ENCODE measurements at regions not wholly inside any gene's neighbourhood (a gene's known extent, or its start where the extent isn't known, plus 50 kb on each side); places are given as distances from the start of the nearest gene placed in this dataset.

DNA sequence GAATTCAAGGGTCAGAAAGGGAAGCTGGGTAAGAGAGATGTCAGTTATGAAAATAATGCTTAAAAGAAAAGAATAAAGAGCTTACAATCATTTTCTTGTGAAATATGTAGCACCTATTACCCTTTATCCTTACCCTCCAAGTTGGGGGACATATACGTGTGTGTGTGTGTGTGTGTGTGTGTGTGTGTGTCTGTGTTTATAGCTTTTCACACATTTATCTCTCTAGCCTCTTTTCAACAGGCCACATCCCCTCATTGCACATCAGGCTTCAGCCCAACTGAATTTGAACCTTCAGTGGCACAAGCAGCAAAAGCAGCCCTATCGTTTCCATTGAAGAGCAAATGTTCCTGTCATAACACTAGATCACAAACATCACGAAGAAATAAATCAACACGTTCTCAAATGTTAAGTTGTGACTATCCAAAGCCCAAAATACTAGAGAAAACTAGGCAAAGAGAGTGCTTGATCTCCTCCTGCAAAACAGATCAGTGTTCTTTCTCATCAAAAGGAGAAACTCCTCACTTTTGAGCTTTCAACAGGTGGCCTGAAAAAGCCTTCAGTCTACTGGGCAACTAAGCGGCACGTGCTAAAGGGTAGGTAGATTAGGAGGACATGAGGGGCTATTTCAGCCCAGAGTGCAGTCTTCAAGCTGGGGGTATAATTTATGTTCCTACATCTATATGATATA, 416.4 kb downstream of the EFNA5 start:
- dilution Hi-C loops (cut with MboI; ENCODE audit: extremely low pct_ligation_motif_present, low sequenced_read_pairs) (no loop called here), intact Hi-C loops (cut with micrococcal nuclease) (no loop called here)
- Histone ChIP-seq H3K4me1 (ENCODE audit: control insufficient read depth, extremely low read depth, insufficient read depth, low read length) (no peaks in the 10 kb centered on the region), H3K79me2 (ENCODE audit: control insufficient read depth, insufficient read depth, low read length) (no peaks in the 10 kb centered on the region), H3K27me3 (ENCODE audit: control insufficient read depth in 2 of 2, insufficient read depth in 2 of 2, low read length in 2 of 2) (no peaks in the 10 kb centered on the region), H4K20me1 (replicated peaks; ENCODE audit: control insufficient read depth, extremely low read depth, insufficient read depth, low read length) (no peaks in the 10 kb centered on the region), H2AFZ (ENCODE audit: low read depth, low read length) (no peak overlapping the region), H3K9me3 (replicated peaks; ENCODE audit: control insufficient read depth, insufficient read depth, low read length) (no peaks in the 10 kb centered on the region), H3K9me1 (replicated peaks; ENCODE audit: control insufficient read depth, extremely low read depth, insufficient read depth, low read length) (no peaks in the 10 kb centered on the region), H3K4me3 (replicated peaks in 1 of 3; ENCODE audit: insufficient read depth in 1 of 3, low read depth in 1 of 3, low read length in 3 of 3) (no peak overlapping the region), H3K9ac (replicated peaks; ENCODE audit: extremely low read depth, insufficient read depth, low read length) (no peak overlapping the region), H3K4me2 (ENCODE audit: insufficient read depth, low read length) (no peak overlapping the region), H3K36me3 (ENCODE audit: control insufficient read depth in 2 of 2, extremely low read depth in 1 of 2, insufficient read depth in 2 of 2, low read length in 2 of 2) (no peaks in the 10 kb centered on the region), H3K27ac (ENCODE audit: insufficient read depth, low read depth, low read length) (no peak overlapping the region)
- no peak for DNase-seq (ENCODE audit: low read depth, low spot score)
- TF ChIP-seq POLR2A (IDR thresholded peaks at IDR 0.05; ENCODE audit: low read depth, low read length) (no peak), EZH2 (IDR thresholded peaks at IDR 0.05; ENCODE audit: borderline replicate concordance, low read depth, low read length, severe bottlenecking) (no peak), POLR2AphosphoS5 (IDR thresholded peaks at IDR 0.05; ENCODE audit: insufficient read depth, low read depth, low read length) (no peak), MYC (IDR thresholded peaks at IDR 0.05; ENCODE audit: low read depth, low read length) (no peak), CTCF (IDR thresholded peaks at IDR 0.05; ENCODE audit: extremely low read depth in 1 of 2, insufficient read depth in 1 of 2, low read depth in 1 of 2, low read length in 2 of 2) (no peak), FOS (IDR thresholded peaks at IDR 0.05; ENCODE audit: borderline replicate concordance, insufficient read depth, low read length) (no peak), JUN (IDR thresholded peaks at IDR 0.05; ENCODE audit: borderline replicate concordance, insufficient read depth, insufficient read length, low read depth) (no peak), GATA2 (IDR thresholded peaks at IDR 0.05; ENCODE audit: insufficient read depth, insufficient read length, low read depth, low read length) (no peak), MAX (IDR thresholded peaks at IDR 0.05; ENCODE audit: insufficient read depth, insufficient read length) (no peak)
- CTCF ChIA-PET = interaction anchor here (0.7 to 2.0 kb wide), 3 partner anchors 20 to 438 kb away, joined by 4 to 15 read pairs (median 4); no protein-coding TSS in a partner anchor
- POLR2A ChIA-PET = interaction anchor here (0.7 kb wide), 1 partner anchor 1412 kb away, joined by 6 read pairs; no protein-coding TSS in a partner anchor
- no peak for FAIRE-seq
- no TSS peak for BruUV-seq (replicated peaks)

Measured in endothelial cell of umbilical vein (primary cell).